ENCODE measurements at regions not wholly inside any gene's neighbourhood (a gene's known extent, or its start where the extent isn't known, plus 50 kb on each side); places are given as distances from the start of the nearest gene placed in this dataset.

DNA sequence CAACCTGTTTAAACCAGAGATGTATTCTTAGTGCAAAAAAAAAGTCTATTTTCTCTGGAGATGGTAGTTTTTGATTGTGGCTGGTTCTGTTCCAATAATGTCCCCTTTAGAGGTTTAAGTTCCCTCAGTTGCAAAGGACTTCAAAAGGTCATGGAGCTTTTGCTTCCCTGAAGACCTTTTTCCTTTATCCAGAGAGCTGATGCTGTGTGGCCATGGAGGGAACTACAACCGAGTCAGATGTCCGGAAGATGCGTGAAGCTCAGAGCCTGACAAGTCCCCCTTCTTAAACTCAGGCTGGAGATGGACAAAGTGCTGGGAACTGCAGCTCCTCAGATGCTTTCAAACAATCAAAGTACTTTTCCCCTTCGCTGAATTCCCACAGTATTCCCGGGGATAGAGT, 176.1 kb downstream of the TMEM18 start:
- no peaks in the 10 kb centered on the region for H3K4me1 ChIP-seq (ENCODE audit: control insufficient read depth, low read depth, low read length)
- no peaks in the 10 kb centered on the region for H3K27me3 ChIP-seq (ENCODE audit: insufficient read depth, low read length, poor library complexity)
- H2BK120ac ChIP-seq (ENCODE audit: low read depth, low read length) = no peak overlapping the region
- no peak overlapping the region for H2AK5ac ChIP-seq (ENCODE audit: low read length)
- H3K4me3 ChIP-seq (ENCODE audit: low read length) = no peak overlapping the region
- no peak overlapping the region for H3K56ac ChIP-seq (ENCODE audit: low read length)
- no peaks in the 10 kb centered on the region for H3K79me1 ChIP-seq (ENCODE audit: low read length)
- H3K4ac ChIP-seq (ENCODE audit: low read depth, low read length) = no peak overlapping the region
- H3K18ac ChIP-seq (ENCODE audit: low read length) = no peak overlapping the region
- H4K5ac ChIP-seq (ENCODE audit: low read length) = no peak overlapping the region
- no CpG with 5 or more reads among the region's 5 CpGs for WGBS (ENCODE audit: extremely low coverage, insufficient coverage, low lambda C conversion rate)
- H3K36me3 ChIP-seq (ENCODE audit: control insufficient read depth, insufficient read depth, low read length) = no peaks in the 10 kb centered on the region
- DNase-seq = peak; percentile 60
- no peak overlapping the region for H3K4me2 ChIP-seq (ENCODE audit: low read length)
- H3K27ac ChIP-seq (ENCODE audit: low read depth, low read length) = no peak overlapping the region
- no peak overlapping the region for H2BK15ac ChIP-seq (replicated peaks; ENCODE audit: low read depth)
- H3K23ac ChIP-seq (ENCODE audit: low read length) = no peak overlapping the region
- no peak overlapping the region for H2BK5ac ChIP-seq (ENCODE audit: low read length)
- no peak overlapping the region for H4K8ac ChIP-seq (ENCODE audit: low read depth, low read length)
- no peak overlapping the region for H3K9ac ChIP-seq (ENCODE audit: low read length)
- no peaks in the 10 kb centered on the region for H3K79me2 ChIP-seq (ENCODE audit: control insufficient read depth, insufficient read depth, low read length)

- Histone ChIP-seq H2BK120ac (ENCODE audit: low read depth, low read length) (no peak overlapping the region), H3K27me3 (ENCODE audit: insufficient read depth, low read length, poor library complexity) (no peaks in the 10 kb centered on the region), H3K56ac (ENCODE audit: low read length) (no peak overlapping the region), H2AK5ac (ENCODE audit: low read length) (no peak overlapping the region), H3K9ac (ENCODE audit: low read length) (no peak overlapping the region), H3K4me2 (ENCODE audit: low read length) (no peak overlapping the region), H3K79me2 (ENCODE audit: control insufficient read depth, insufficient read depth, low read length) (no peaks in the 10 kb centered on the region), H3K27ac (ENCODE audit: low read depth, low read length) (no peak overlapping the region), H4K5ac (ENCODE audit: low read length) (no peak overlapping the region), H3K4me1 (ENCODE audit: control insufficient read depth, low read depth, low read length) (no peaks in the 10 kb centered on the region), H3K23ac (ENCODE audit: low read length) (no peak overlapping the region), H3K4ac (ENCODE audit: low read depth, low read length) (no peak overlapping the region), H2BK15ac (replicated peaks; ENCODE audit: low read depth) (no peak overlapping the region), H2BK5ac (ENCODE audit: low read length) (no peak overlapping the region), H3K36me3 (ENCODE audit: control insufficient read depth, insufficient read depth, low read length) (no peaks in the 10 kb centered on the region), H3K79me1 (ENCODE audit: low read length) (no peaks in the 10 kb centered on the region), H3K4me3 (ENCODE audit: low read length) (no peak overlapping the region), H3K18ac (ENCODE audit: low read length) (no peak overlapping the region), H4K8ac (ENCODE audit: low read depth, low read length) (no peak overlapping the region)
- WGBS (ENCODE audit: extremely low coverage, insufficient coverage, low lambda C conversion rate) = no CpG with 5 or more reads among the region's 8 CpGs
- DNase-seq = no peak
Observed at GRCh38 chr2:499726-500125, 177.5 kb downstream of the TMEM18 start.

- H3K79me1 ChIP-seq (ENCODE audit: low read length) = no peaks in the 10 kb centered on the region
- H3K27ac ChIP-seq (ENCODE audit: low read depth, low read length) = no peak overlapping the region
- no peak overlapping the region for H3K23ac ChIP-seq (ENCODE audit: low read length)
- H3K79me2 ChIP-seq (ENCODE audit: control insufficient read depth, insufficient read depth, low read length) = no peaks in the 10 kb centered on the region
- H2BK15ac ChIP-seq (replicated peaks; ENCODE audit: low read depth) = no peak overlapping the region
- no peak overlapping the region for H3K4me2 ChIP-seq (ENCODE audit: low read length)
- H2BK120ac ChIP-seq (ENCODE audit: low read depth, low read length) = no peak overlapping the region
- no peaks in the 10 kb centered on the region for H3K36me3 ChIP-seq (ENCODE audit: control insufficient read depth, insufficient read depth, low read length)
- no peaks in the 10 kb centered on the region for H3K4me1 ChIP-seq (ENCODE audit: control insufficient read depth, low read depth, low read length)
- H2BK5ac ChIP-seq (ENCODE audit: low read length) = no peak overlapping the region
- no peak overlapping the region for H2AK5ac ChIP-seq (ENCODE audit: low read length)
- no peak overlapping the region for H3K4me3 ChIP-seq (ENCODE audit: low read length)
- no peak overlapping the region for H3K56ac ChIP-seq (ENCODE audit: low read length)
- no peak overlapping the region for H3K4ac ChIP-seq (ENCODE audit: low read depth, low read length)
- H3K27me3 ChIP-seq (ENCODE audit: insufficient read depth, low read length, poor library complexity) = no peaks in the 10 kb centered on the region
- WGBS (ENCODE audit: extremely low coverage, insufficient coverage, low lambda C conversion rate) = no CpG with 5 or more reads among the region's 10 CpGs
- H4K8ac ChIP-seq (ENCODE audit: low read depth, low read length) = no peak overlapping the region
- no peak overlapping the region for H3K18ac ChIP-seq (ENCODE audit: low read length)
- H3K9ac ChIP-seq (ENCODE audit: low read length) = no peak overlapping the region
- no peak for DNase-seq
- H4K5ac ChIP-seq (ENCODE audit: low read length) = no peak overlapping the region
Observed at GRCh38 chr2:498493-499178, 178.6 kb downstream of the TMEM18 start.

- Histone ChIP-seq H3K27me3 (ENCODE audit: insufficient read depth, low read length, poor library complexity) (no peaks in the 10 kb centered on the region), H2BK15ac (replicated peaks; ENCODE audit: low read depth) (no peak overlapping the region), H3K36me3 (ENCODE audit: control insufficient read depth, insufficient read depth, low read length) (no peaks in the 10 kb centered on the region), H4K5ac (ENCODE audit: low read length) (no peak overlapping the region), H3K23ac (ENCODE audit: low read length) (no peak overlapping the region), H2AK5ac (ENCODE audit: low read length) (no peak overlapping the region), H2BK5ac (ENCODE audit: low read length) (no peak overlapping the region), H3K4me3 (ENCODE audit: low read length) (no peak overlapping the region), H2BK120ac (ENCODE audit: low read depth, low read length) (no peak overlapping the region), H3K9ac (ENCODE audit: low read length) (no peak overlapping the region), H4K8ac (ENCODE audit: low read depth, low read length) (no peak overlapping the region), H3K4ac (ENCODE audit: low read depth, low read length) (no peak overlapping the region), H3K79me2 (ENCODE audit: control insufficient read depth, insufficient read depth, low read length) (no peaks in the 10 kb centered on the region), H3K56ac (ENCODE audit: low read length) (no peak overlapping the region), H3K4me2 (ENCODE audit: low read length) (no peak overlapping the region), H3K27ac (ENCODE audit: low read depth, low read length) (no peak overlapping the region), H3K4me1 (ENCODE audit: control insufficient read depth, low read depth, low read length) (no peaks in the 10 kb centered on the region), H3K18ac (ENCODE audit: low read length) (no peak overlapping the region), H3K79me1 (ENCODE audit: low read length) (no peaks in the 10 kb centered on the region)
- no peak for DNase-seq
- no CpG with 5 or more reads among the region's 9 CpGs for WGBS (ENCODE audit: extremely low coverage, insufficient coverage, low lambda C conversion rate)
Observed at GRCh38 chr2:497770-498492, 179.3 kb downstream of the TMEM18 start.

GRCh38 chr2:496729-497128, 180.5 kb downstream of the TMEM18 start:
- H2BK5ac ChIP-seq (ENCODE audit: low read length) = no peak overlapping the region
- H3K4me1 ChIP-seq (ENCODE audit: control insufficient read depth, low read depth, low read length) = no peaks in the 10 kb centered on the region
- no peaks in the 10 kb centered on the region for H3K79me2 ChIP-seq (ENCODE audit: control insufficient read depth, insufficient read depth, low read length)
- WGBS (ENCODE audit: extremely low coverage, insufficient coverage, low lambda C conversion rate) = no CpG with 5 or more reads among the region's 24 CpGs
- H2BK15ac ChIP-seq (replicated peaks; ENCODE audit: low read depth) = no peak overlapping the region
- no peaks in the 10 kb centered on the region for H3K27me3 ChIP-seq (ENCODE audit: insufficient read depth, low read length, poor library complexity)
- no peak overlapping the region for H3K4me3 ChIP-seq (ENCODE audit: low read length)
- no peaks in the 10 kb centered on the region for H3K36me3 ChIP-seq (ENCODE audit: control insufficient read depth, insufficient read depth, low read length)
- no peak overlapping the region for H2BK120ac ChIP-seq (ENCODE audit: low read depth, low read length)
- H3K79me1 ChIP-seq (ENCODE audit: low read length) = no peaks in the 10 kb centered on the region
- H3K4me2 ChIP-seq (ENCODE audit: low read length) = no peak overlapping the region
- H3K56ac ChIP-seq (ENCODE audit: low read length) = no peak overlapping the region
- no peak overlapping the region for H3K18ac ChIP-seq (ENCODE audit: low read length)
- no peak for DNase-seq
- no peak overlapping the region for H3K9ac ChIP-seq (ENCODE audit: low read length)
- no peak overlapping the region for H3K4ac ChIP-seq (ENCODE audit: low read depth, low read length)
- no peak overlapping the region for H3K27ac ChIP-seq (ENCODE audit: low read depth, low read length)
- H4K8ac ChIP-seq (ENCODE audit: low read depth, low read length) = no peak overlapping the region
- no peak overlapping the region for H3K23ac ChIP-seq (ENCODE audit: low read length)
- H2AK5ac ChIP-seq (ENCODE audit: low read length) = no peak overlapping the region
- H4K5ac ChIP-seq (ENCODE audit: low read length) = no peak overlapping the region

Data from mesendoderm (in vitro differentiated cells).